H1 (cell line): ENCODE measurements at regions not wholly inside any gene's neighbourhood (a gene's known extent, or its start where the extent isn't known, plus 50 kb on each side); places are given as distances from the start of the nearest gene placed in this dataset.

Experiments used
- CTCF ChIA-PET: fragments of 300-600 bp; sonication (Branson Sonifier 250); formaldehyde crosslinking; loops from one replicate; lab custom pipeline; 2021; ENCODE audit not compliant: partially characterized antibody; lab: Charles Lee
- POLR2A ChIA-PET: fragments of 300-600 bp; sonication (Branson Sonifier 250); formaldehyde crosslinking; loops from one replicate; lab custom pipeline; 2021; ENCODE audit warnings: inconsistent platforms; ENCODE audit not compliant: partially characterized antibody; lab: Charles Lee
- DNase-seq, 2 experiments: peaks; one replicate each; pipeline versions ENCODE4 v3.0.0 to v3.0.0-alpha.2; 2010 to 2022; ENCODE audit warnings: low spot score in 2 of 2, low read depth in 1 of 2, mixed read lengths in 1 of 2
- FAIRE-seq: peaks from 2 replicates; lab custom pipeline; 2011; peaks lifted over from hg19 to GRCh38; lab: Jason Lieb, UNC
- H2AFZ ChIP-seq: 2 replicates; pipeline ENCODE4 v1.8.1; 2012; ENCODE audit warnings: low read length, inconsistent platforms
- H2AK5ac ChIP-seq: 2 replicates; pipeline ENCODE4 v1.6.1; 2013; ENCODE audit warnings: low read depth, low read length
- H2BK120ac ChIP-seq: replicated peaks from 2 replicates; pipeline ENCODE3; 2013; ENCODE audit warnings: low read depth, low read length, inconsistent platforms
- H2BK12ac ChIP-seq: 2 replicates; pipeline ENCODE4 v1.6.1; 2013; ENCODE audit warnings: low read depth, low read length
- H2BK15ac ChIP-seq: 2 replicates; pipeline ENCODE4 v1.6.1; 2013; ENCODE audit warnings: low read length
- H2BK20ac ChIP-seq: 2 replicates; pipeline ENCODE4 v1.6.1; 2013; ENCODE audit warnings: low read length
- H2BK5ac ChIP-seq: 2 replicates; pipeline ENCODE4 v1.6.1; 2013; ENCODE audit warnings: low read depth, low read length
- H3K14ac ChIP-seq: 2 replicates; pipeline ENCODE4 v1.6.1; 2013; ENCODE audit warnings: inconsistent platforms; ENCODE audit not compliant: insufficient read length
- H3K18ac ChIP-seq: 2 replicates; pipeline ENCODE4 v1.6.1; 2013; ENCODE audit warnings: low read length; ENCODE audit errors: extremely low read depth
- H3K23ac ChIP-seq: 2 replicates; pipeline ENCODE4 v1.6.1; 2013; ENCODE audit warnings: inconsistent platforms; ENCODE audit not compliant: insufficient read length
- H3K23me2 ChIP-seq: 2 replicates; pipeline ENCODE4 v1.6.1; 2013; ENCODE audit warnings: low read depth, low read length
- H3K27ac ChIP-seq: 2 replicates; pipeline ENCODE4 v1.6.1; 2011; ENCODE audit warnings: low read depth, low read length, inconsistent platforms
- H3K27me3 ChIP-seq, 4 experiments: replicated peaks in 1 of 4; 1 replicate in 1 of 4; 2 replicates in 3 of 4; pipeline versions ENCODE4 v1.6.1 to v1.8.1; 2011 to 2013; ENCODE audit warnings: low read length in 3 of 4, mild to moderate bottlenecking in 3 of 4, inconsistent platforms in 2 of 4, mixed read lengths in 2 of 4, moderate library complexity in 1 of 4; ENCODE audit not compliant: control insufficient read depth in 3 of 4, insufficient read depth in 3 of 4; ENCODE audit errors: extremely low read depth in 1 of 4
- H3K36me3 ChIP-seq, 4 experiments: 2 replicates each; pipeline versions ENCODE4 v1.6.1 to v1.8.1; 2011 to 2013; ENCODE audit warnings: mild to moderate bottlenecking in 4 of 4, low read length in 3 of 4, moderate library complexity in 2 of 4, control low read depth in 1 of 4, inconsistent platforms in 1 of 4; ENCODE audit not compliant: insufficient read depth in 4 of 4, control insufficient read depth in 2 of 4
- H3K4ac ChIP-seq: replicated peaks from 2 replicates; pipeline ENCODE3; 2013; ENCODE audit warnings: low read length, low read depth, mixed read lengths, inconsistent platforms; ENCODE audit not compliant: insufficient read length
- H3K4me1 ChIP-seq, 4 experiments: replicated peaks in 1 of 4; 1 replicate in 1 of 4; 2 replicates in 3 of 4; pipeline versions ENCODE4 v1.6.1 to v1.8.1; 2011 to 2013; ENCODE audit warnings: low read length in 3 of 4, inconsistent platforms in 2 of 4, mixed read lengths in 1 of 4; ENCODE audit not compliant: insufficient read depth in 4 of 4, control insufficient read depth in 3 of 4
- H3K4me2 ChIP-seq, 2 experiments: 2 replicates each; pipeline versions ENCODE4 v1.6.1 to v1.8.1; 2011 to 2013; ENCODE audit warnings: low read depth in 2 of 2, low read length in 2 of 2, control low read depth in 1 of 2, inconsistent platforms in 1 of 2, mild to moderate bottlenecking in 1 of 2; ENCODE audit not compliant: insufficient read depth in 1 of 2
- H3K4me3 ChIP-seq, 4 experiments: fragments of 200-600, 300-600 bp in 1 of 4; sonication (generic), shearing (Covaris generic), sonication (Bioruptor Twin) in 1 of 4; 2 replicates each; pipeline versions ENCODE4 v1.5.1 to v1.8.1; 2011 to 2016; ENCODE audit warnings: low read length in 4 of 4, low read depth in 3 of 4, control low read depth in 2 of 4, inconsistent platforms in 2 of 4, mild to moderate bottlenecking in 2 of 4, mixed read lengths in 1 of 4, moderate library complexity in 1 of 4; ENCODE audit not compliant: insufficient read depth in 2 of 4; ENCODE audit errors: extremely low read depth in 1 of 4
- H3K56ac ChIP-seq: replicated peaks from 2 replicates; pipeline ENCODE3; 2013; ENCODE audit warnings: low read depth, mild to moderate bottlenecking, mixed read lengths, low read length, inconsistent platforms; ENCODE audit not compliant: insufficient read length
- H3K79me1 ChIP-seq: 2 replicates; pipeline ENCODE4 v1.6.1; 2013; ENCODE audit warnings: low read depth, low read length, control low read depth
- H3K79me2 ChIP-seq, 2 experiments: 2 replicates each; pipeline versions ENCODE4 v1.6.1 to v1.8.1; 2012 to 2013; ENCODE audit warnings: low read length in 2 of 2, mild to moderate bottlenecking in 2 of 2, inconsistent platforms in 1 of 2; ENCODE audit not compliant: insufficient read depth in 2 of 2, control insufficient read depth in 1 of 2
- H3K9ac ChIP-seq, 4 experiments: replicated peaks in 1 of 4; 1 replicate in 1 of 4; 2 replicates in 3 of 4; pipeline versions ENCODE4 v1.6.1 to v1.8.1; 2011 to 2013; ENCODE audit warnings: low read depth in 3 of 4, low read length in 3 of 4, control low read depth in 2 of 4, mild to moderate bottlenecking in 2 of 4, moderate library complexity in 2 of 4, inconsistent platforms in 1 of 4; ENCODE audit errors: extremely low read depth in 1 of 4
- H3K9me3 ChIP-seq, 2 experiments: 2 replicates each; pipeline versions ENCODE4 v1.6.1 to v1.8.1; 2012 to 2013; ENCODE audit warnings: mild to moderate bottlenecking in 2 of 2, moderate library complexity in 2 of 2, control low read depth in 1 of 2, inconsistent platforms in 1 of 2, low read depth in 1 of 2, low read length in 1 of 2, mixed read lengths in 1 of 2; ENCODE audit not compliant: insufficient read depth in 2 of 2
- H4K20me1 ChIP-seq, 2 experiments: replicated peaks in 1 of 2; 2 replicates each; pipeline versions ENCODE3 to v1.8.1; 2011 to 2013; ENCODE audit warnings: inconsistent platforms in 2 of 2, low read length in 2 of 2, mild to moderate bottlenecking in 1 of 2; ENCODE audit not compliant: insufficient read depth in 2 of 2, control insufficient read depth in 1 of 2
- H4K5ac ChIP-seq: 2 replicates; pipeline ENCODE4 v1.6.1; 2013; ENCODE audit warnings: low read length, low read depth, mixed read lengths, inconsistent platforms; ENCODE audit not compliant: insufficient read length
- H4K8ac ChIP-seq: 2 replicates; pipeline ENCODE4 v1.8.0; 2013; ENCODE audit warnings: mild to moderate bottlenecking, moderate library complexity, low read length, inconsistent platforms; ENCODE audit not compliant: insufficient read depth; ENCODE audit errors: extremely low read depth
- H4K91ac ChIP-seq: replicated peaks from 2 replicates; pipeline ENCODE3; 2013; ENCODE audit warnings: low read length, mixed read lengths, inconsistent platforms; ENCODE audit not compliant: insufficient read length
- BRCA1 ChIP-seq: IDR thresholded peaks from 2 replicates; pipeline ENCODE4 v1.6.1; 2012; ENCODE audit warnings: low read depth, low read length, improper control_type of control experiment
- CBX5 ChIP-seq: fragments of 300-800, 300-1000 bp; sonication (generic); IDR thresholded peaks from 2 replicates; pipeline ENCODE4 v1.7.1; 2016; ENCODE audit warnings: antibody characterized with exemption, low read length, low read depth
- CHD2 ChIP-seq: IDR thresholded peaks from 2 replicates; pipeline ENCODE4 v1.6.1; 2012; ENCODE audit warnings: low read length, improper control_type of control experiment
- CTBP2 ChIP-seq: IDR thresholded peaks from 2 replicates; pipeline ENCODE4 v1.7.0; 2011; ENCODE audit warnings: borderline replicate concordance, mild to moderate bottlenecking, moderate library complexity, mixed read lengths, low read length; ENCODE audit not compliant: insufficient read depth, insufficient read length
- CTCF ChIP-seq, 3 experiments: IDR thresholded peaks; 1 replicate in 2 of 3; 2 replicates in 1 of 3; pipeline versions ENCODE4 v1.5.1 to v1.6.1; 2011; ENCODE audit warnings: low read length in 3 of 3, mild to moderate bottlenecking in 3 of 3, inconsistent platforms in 2 of 3, low read depth in 1 of 3, moderate library complexity in 1 of 3; ENCODE audit not compliant: insufficient read depth in 1 of 3; ENCODE audit errors: control extremely low read depth in 1 of 3
- HDAC6 ChIP-seq: IDR thresholded peaks from one replicate; pipeline ENCODE4 v1.7.1; 2012; ENCODE audit warnings: low read depth, mild to moderate bottlenecking, inconsistent platforms, low read length, moderate library complexity
- KDM5A ChIP-seq: fragments of 200-600 bp; IDR thresholded peaks from 2 replicates; pipeline ENCODE4 v1.7.1; 2012; ENCODE audit warnings: mild to moderate bottlenecking, low read length, inconsistent platforms, mixed read lengths
- NANOG ChIP-seq: IDR thresholded peaks from 2 replicates; pipeline ENCODE4 v1.6.1; 2011; ENCODE audit warnings: low read length, low read depth, mild to moderate bottlenecking, inconsistent platforms; ENCODE audit not compliant: insufficient read depth, poor library complexity, severe bottlenecking
- NRF1 ChIP-seq: IDR thresholded peaks from 2 replicates; pipeline ENCODE4 v1.6.1; 2011; ENCODE audit warnings: mild to moderate bottlenecking, low read depth, low read length, improper control_type of control experiment
- POLR2A ChIP-seq, 2 experiments: IDR thresholded peaks; 1 replicate in 1 of 2; 2 replicates in 1 of 2; pipeline ENCODE4 v1.6.1; 2011; ENCODE audit warnings: low read depth in 2 of 2, low read length in 2 of 2, mild to moderate bottlenecking in 2 of 2; ENCODE audit errors: control extremely low read depth in 1 of 2
- RAD21 ChIP-seq, 2 experiments: IDR thresholded peaks in 1 of 2; conservative IDR thresholded peaks in 1 of 2; 2 replicates each; pipeline ENCODE4 v1.6.1; 2011; ENCODE audit warnings: low read depth in 2 of 2, low read length in 2 of 2, improper control_type of control experiment in 1 of 2, inconsistent platforms in 1 of 2, mild to moderate bottlenecking in 1 of 2, moderate library complexity in 1 of 2
- TAF1 ChIP-seq: IDR thresholded peaks from 2 replicates; pipeline ENCODE4 v1.6.1; 2011; ENCODE audit warnings: mild to moderate bottlenecking, low read depth, low read length
- YY1 ChIP-seq: IDR thresholded peaks from 2 replicates; pipeline ENCODE4 v1.6.1; 2011; ENCODE audit warnings: low read depth, mild to moderate bottlenecking, low read length
- WGBS, 2 experiments: shearing (Covaris generic) in 1 of 2; methylation state at CpG; one replicate each; pipeline versions ENCODE4 v1.1.6 to v1.1.7; 2013 to 2015; ENCODE audit warnings: low lambda C conversion rate in 2 of 2, mixed read lengths in 2 of 2, inconsistent platforms in 1 of 2, low coverage in 1 of 2, missing lambda C conversion rate in 1 of 2; ENCODE audit not compliant: insufficient replicate concordance in 2 of 2, insufficient coverage in 1 of 2, insufficient read length in 1 of 2; ENCODE audit errors: extremely low coverage in 1 of 2, missing lambda C conversion rate in 1 of 2; 5-methylcytosine and 5-hydroxymethylcytosine counted together

GRCh38 chr3:194828926-194829325 is 143.2 kb downstream of the FAM43A start:
- Histone ChIP-seq H4K8ac (no peak overlapping the region), H2AK5ac (no peak overlapping the region), H3K14ac (no peak overlapping the region), H3K4me2 (no peak overlapping the region), H3K23me2 (no peaks in the 10 kb centered on the region), H3K27ac (no peak overlapping the region), H4K20me1 (no peaks in the 10 kb centered on the region), H3K79me1 (no peaks in the 10 kb centered on the region), H2BK12ac (no peak overlapping the region), H4K5ac (no peak overlapping the region), H3K4me3 (no peak overlapping the region), H3K36me3 (no peaks in the 10 kb centered on the region), H3K4ac (no peak overlapping the region), H3K79me2 (no peaks in the 10 kb centered on the region), H4K91ac (no peak overlapping the region), H3K23ac (no peak overlapping the region), H3K56ac (no peak overlapping the region), H3K18ac (no peak overlapping the region), H3K4me1 (no peaks in the 10 kb centered on the region), H3K9me3 (no peaks in the 10 kb centered on the region), H3K9ac (no peak overlapping the region), H2BK120ac (no peak overlapping the region), H3K27me3 (no peaks in the 10 kb centered on the region), H2BK15ac (0 out of 2 replicates have a peak overlapping the region, but pooled peaks have one; percentile 29), H2BK20ac (no peak overlapping the region), H2AFZ (no peak overlapping the region), H2BK5ac (no peak overlapping the region)
- ChIA-PET CTCF (no interaction called here), POLR2A (no interaction called here)
- no peak for FAIRE-seq
- WGBS, 2 experiments = 98% methylated on average over 4 of the region's 4 CpGs; no CpG with 5 or more reads in 1 of the 2 experiments
- no peak for DNase-seq
- no peak for TF ChIP-seq CHD2
- TF ChIP-seq YY1 = no peak
- TF ChIP-seq POLR2A (IDR thresholded peaks at IDR 0.05; ENCODE audit: control extremely low read depth in 1 of 2, low read depth in 2 of 2, low read length in 2 of 2) = no peak
- TF ChIP-seq HDAC6 = no peak
- TF ChIP-seq CTBP2 = no peak
- no peak for TF ChIP-seq RAD21 (IDR thresholded peaks at IDR 0.05 in 1 of 2, conservative IDR thresholded peaks at IDR 0.05 in 1 of 2; ENCODE audit: low read depth in 2 of 2, low read length in 2 of 2)
- TF ChIP-seq KDM5A = no peak
- TF ChIP-seq NRF1 = no peak
- TF ChIP-seq BRCA1 = no peak
- TF ChIP-seq CTCF (IDR thresholded peaks at IDR 0.05; ENCODE audit: control extremely low read depth in 1 of 3, insufficient read depth in 1 of 3, low read depth in 1 of 3, low read length in 3 of 3) = no peak
- TF ChIP-seq CBX5 = no peak
- TF ChIP-seq TAF1 = no peak
- no peak for TF ChIP-seq NANOG
